ENCODE measurements at regions not wholly inside any gene's neighbourhood (a gene's known extent, or its start where the extent isn't known, plus 50 kb on each side); places are given as distances from the start of the nearest gene placed in this dataset.

DNA sequence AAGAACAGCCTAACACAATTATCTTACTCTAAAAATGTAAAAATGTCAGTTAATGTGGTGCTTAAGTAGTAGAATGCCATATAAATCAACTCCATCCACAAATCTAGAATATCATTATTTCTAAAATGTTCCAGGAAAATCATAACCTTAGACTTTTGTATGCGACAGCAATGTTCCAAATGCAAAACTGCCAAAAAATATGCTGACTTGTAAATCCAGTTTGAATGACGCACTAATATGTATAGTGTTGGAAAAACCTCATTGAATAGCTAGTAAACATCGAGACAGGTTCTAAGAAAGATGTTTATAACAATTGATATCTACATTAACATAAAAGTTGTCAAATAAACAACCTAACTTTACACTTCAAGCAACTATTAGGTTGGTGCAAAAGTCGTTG lies 469.1 kb upstream of the PRICKLE1 start:
- Histone ChIP-seq H3K9ac (ENCODE audit: low read depth in 1 of 2, low read length in 2 of 2) (no peak overlapping the region), H3K36me3 (ENCODE audit: control insufficient read depth in 4 of 4, insufficient read depth in 3 of 4, low read depth in 1 of 4, low read length in 3 of 4) (no peaks in the 10 kb centered on the region), H3K4me1 (ENCODE audit: control insufficient read depth in 4 of 4, insufficient read depth in 4 of 4, low read length in 3 of 4) (no peaks in the 10 kb centered on the region), H3K4me3 (ENCODE audit: low read depth in 1 of 3, low read length in 3 of 3) (no peak overlapping the region), H3K9me3 (ENCODE audit: control insufficient read depth in 4 of 4, low read length in 3 of 4) (no peaks in the 10 kb centered on the region), H3K27ac (ENCODE audit: low read depth in 1 of 2, low read length in 2 of 2) (no peak overlapping the region), H3K27me3 (ENCODE audit: control insufficient read depth in 4 of 4, insufficient read depth in 4 of 4, low read length in 3 of 4) (no peaks in the 10 kb centered on the region)
- DNase-seq (ENCODE audit: low spot score) = no peak
- TF ChIP-seq, protein P1, sequence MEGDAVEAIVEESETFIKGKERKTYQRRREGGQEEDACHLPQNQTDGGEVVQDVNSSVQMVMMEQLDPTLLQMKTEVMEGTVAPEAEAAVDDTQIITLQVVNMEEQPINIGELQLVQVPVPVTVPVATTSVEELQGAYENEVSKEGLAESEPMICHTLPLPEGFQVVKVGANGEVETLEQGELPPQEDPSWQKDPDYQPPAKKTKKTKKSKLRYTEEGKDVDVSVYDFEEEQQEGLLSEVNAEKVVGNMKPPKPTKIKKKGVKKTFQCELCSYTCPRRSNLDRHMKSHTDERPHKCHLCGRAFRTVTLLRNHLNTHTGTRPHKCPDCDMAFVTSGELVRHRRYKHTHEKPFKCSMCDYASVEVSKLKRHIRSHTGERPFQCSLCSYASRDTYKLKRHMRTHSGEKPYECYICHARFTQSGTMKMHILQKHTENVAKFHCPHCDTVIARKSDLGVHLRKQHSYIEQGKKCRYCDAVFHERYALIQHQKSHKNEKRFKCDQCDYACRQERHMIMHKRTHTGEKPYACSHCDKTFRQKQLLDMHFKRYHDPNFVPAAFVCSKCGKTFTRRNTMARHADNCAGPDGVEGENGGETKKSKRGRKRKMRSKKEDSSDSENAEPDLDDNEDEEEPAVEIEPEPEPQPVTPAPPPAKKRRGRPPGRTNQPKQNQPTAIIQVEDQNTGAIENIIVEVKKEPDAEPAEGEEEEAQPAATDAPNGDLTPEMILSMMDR (IDR thresholded peaks at IDR 0.05; ENCODE audit: low read depth, low read length, missing input control) = no peak
- TF ChIP-seq, protein P2, sequence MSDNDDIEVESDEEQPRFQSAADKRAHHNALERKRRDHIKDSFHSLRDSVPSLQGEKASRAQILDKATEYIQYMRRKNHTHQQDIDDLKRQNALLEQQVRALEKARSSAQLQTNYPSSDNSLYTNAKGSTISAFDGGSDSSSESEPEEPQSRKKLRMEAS (IDR thresholded peaks at IDR 0.05) = no peak
- TF ChIP-seq EGR1 (IDR thresholded peaks at IDR 0.05; ENCODE audit: low read depth in 2 of 2) (no peak), SP1 (IDR thresholded peaks at IDR 0.05) (no peak), HNF4A (conservative IDR thresholded peaks at IDR 0.05) (no peak), JUND (IDR thresholded peaks at IDR 0.05) (no peak), RAD21 (IDR thresholded peaks at IDR 0.05) (no peak), FOXA2 (IDR thresholded peaks at IDR 0.05) (no peak), FOXA1 (IDR thresholded peaks at IDR 0.05) (no peak), NR2F2 (IDR thresholded peaks at IDR 0.05) (no peak), TAF1 (conservative IDR thresholded peaks at IDR 0.05) (no peak), YY1 (IDR thresholded peaks at IDR 0.05) (no peak), GABPA (IDR thresholded peaks at IDR 0.05 in 1 of 2, conservative IDR thresholded peaks at IDR 0.05 in 1 of 2) (no peak)
- TF ChIP-seq, protein P3, sequence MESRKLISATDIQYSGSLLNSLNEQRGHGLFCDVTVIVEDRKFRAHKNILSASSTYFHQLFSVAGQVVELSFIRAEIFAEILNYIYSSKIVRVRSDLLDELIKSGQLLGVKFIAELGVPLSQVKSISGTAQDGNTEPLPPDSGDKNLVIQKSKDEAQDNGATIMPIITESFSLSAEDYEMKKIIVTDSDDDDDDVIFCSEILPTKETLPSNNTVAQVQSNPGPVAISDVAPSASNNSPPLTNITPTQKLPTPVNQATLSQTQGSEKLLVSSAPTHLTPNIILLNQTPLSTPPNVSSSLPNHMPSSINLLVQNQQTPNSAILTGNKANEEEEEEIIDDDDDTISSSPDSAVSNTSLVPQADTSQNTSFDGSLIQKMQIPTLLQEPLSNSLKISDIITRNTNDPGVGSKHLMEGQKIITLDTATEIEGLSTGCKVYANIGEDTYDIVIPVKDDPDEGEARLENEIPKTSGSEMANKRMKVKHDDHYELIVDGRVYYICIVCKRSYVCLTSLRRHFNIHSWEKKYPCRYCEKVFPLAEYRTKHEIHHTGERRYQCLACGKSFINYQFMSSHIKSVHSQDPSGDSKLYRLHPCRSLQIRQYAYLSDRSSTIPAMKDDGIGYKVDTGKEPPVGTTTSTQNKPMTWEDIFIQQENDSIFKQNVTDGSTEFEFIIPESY (IDR thresholded peaks at IDR 0.05) = no peak
- TF ChIP-seq, protein P4, sequence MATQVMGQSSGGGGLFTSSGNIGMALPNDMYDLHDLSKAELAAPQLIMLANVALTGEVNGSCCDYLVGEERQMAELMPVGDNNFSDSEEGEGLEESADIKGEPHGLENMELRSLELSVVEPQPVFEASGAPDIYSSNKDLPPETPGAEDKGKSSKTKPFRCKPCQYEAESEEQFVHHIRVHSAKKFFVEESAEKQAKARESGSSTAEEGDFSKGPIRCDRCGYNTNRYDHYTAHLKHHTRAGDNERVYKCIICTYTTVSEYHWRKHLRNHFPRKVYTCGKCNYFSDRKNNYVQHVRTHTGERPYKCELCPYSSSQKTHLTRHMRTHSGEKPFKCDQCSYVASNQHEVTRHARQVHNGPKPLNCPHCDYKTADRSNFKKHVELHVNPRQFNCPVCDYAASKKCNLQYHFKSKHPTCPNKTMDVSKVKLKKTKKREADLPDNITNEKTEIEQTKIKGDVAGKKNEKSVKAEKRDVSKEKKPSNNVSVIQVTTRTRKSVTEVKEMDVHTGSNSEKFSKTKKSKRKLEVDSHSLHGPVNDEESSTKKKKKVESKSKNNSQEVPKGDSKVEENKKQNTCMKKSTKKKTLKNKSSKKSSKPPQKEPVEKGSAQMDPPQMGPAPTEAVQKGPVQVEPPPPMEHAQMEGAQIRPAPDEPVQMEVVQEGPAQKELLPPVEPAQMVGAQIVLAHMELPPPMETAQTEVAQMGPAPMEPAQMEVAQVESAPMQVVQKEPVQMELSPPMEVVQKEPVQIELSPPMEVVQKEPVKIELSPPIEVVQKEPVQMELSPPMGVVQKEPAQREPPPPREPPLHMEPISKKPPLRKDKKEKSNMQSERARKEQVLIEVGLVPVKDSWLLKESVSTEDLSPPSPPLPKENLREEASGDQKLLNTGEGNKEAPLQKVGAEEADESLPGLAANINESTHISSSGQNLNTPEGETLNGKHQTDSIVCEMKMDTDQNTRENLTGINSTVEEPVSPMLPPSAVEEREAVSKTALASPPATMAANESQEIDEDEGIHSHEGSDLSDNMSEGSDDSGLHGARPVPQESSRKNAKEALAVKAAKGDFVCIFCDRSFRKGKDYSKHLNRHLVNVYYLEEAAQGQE (IDR thresholded peaks at IDR 0.05) = no peak
- TF ChIP-seq, protein P5, sequence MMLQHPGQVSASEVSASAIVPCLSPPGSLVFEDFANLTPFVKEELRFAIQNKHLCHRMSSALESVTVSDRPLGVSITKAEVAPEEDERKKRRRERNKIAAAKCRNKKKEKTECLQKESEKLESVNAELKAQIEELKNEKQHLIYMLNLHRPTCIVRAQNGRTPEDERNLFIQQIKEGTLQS (IDR thresholded peaks at IDR 0.05) = no peak
- 82% methylated on average over 4 of the region's 4 CpGs for WGBS

DNA sequence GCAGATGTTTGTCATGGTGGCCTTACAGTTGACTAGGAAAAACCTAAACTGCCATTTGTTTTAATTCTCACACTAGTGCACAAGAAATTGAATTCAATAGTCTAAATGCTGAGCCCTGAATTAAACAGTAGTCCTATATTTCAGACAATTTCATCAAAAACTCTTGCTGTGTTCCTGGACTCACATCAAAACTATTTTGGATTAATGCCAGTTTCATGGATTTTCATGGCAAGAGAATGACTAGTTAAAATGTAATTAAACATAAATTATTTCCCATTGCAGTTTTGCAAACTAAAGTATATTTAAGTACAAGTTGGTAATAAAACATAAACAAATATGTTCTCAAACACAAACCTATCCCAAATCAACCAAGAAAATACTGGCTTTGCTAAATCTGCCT lies 468.0 kb upstream of the PRICKLE1 start:
- Histone ChIP-seq H3K27me3 (ENCODE audit: control insufficient read depth in 4 of 4, insufficient read depth in 4 of 4, low read length in 3 of 4) (no peaks in the 10 kb centered on the region), H3K9me3 (ENCODE audit: control insufficient read depth in 4 of 4, low read length in 3 of 4) (no peaks in the 10 kb centered on the region), H3K36me3 (ENCODE audit: control insufficient read depth in 4 of 4, insufficient read depth in 3 of 4, low read depth in 1 of 4, low read length in 3 of 4) (no peaks in the 10 kb centered on the region), H3K4me3 (ENCODE audit: low read depth in 1 of 3, low read length in 3 of 3) (no peak overlapping the region), H3K27ac (ENCODE audit: low read depth in 1 of 2, low read length in 2 of 2) (no peak overlapping the region), H3K4me1 (ENCODE audit: control insufficient read depth in 4 of 4, insufficient read depth in 4 of 4, low read length in 3 of 4) (no peaks in the 10 kb centered on the region), H3K9ac (ENCODE audit: low read depth in 1 of 2, low read length in 2 of 2) (no peak overlapping the region)
- DNase-seq (ENCODE audit: low spot score) = no peak
- TF ChIP-seq GABPA (IDR thresholded peaks at IDR 0.05 in 1 of 2, conservative IDR thresholded peaks at IDR 0.05 in 1 of 2) (no peak), FOXA1 (IDR thresholded peaks at IDR 0.05) (no peak), HNF4G (IDR thresholded peaks at IDR 0.05) (no peak), HNF4A (conservative IDR thresholded peaks at IDR 0.05) (no peak), RAD21 (IDR thresholded peaks at IDR 0.05) (no peak), RXRA (IDR thresholded peaks at IDR 0.05) (no peak), FOXA2 (IDR thresholded peaks at IDR 0.05) (no peak), YY1 (IDR thresholded peaks at IDR 0.05) (no peak), SP1 (IDR thresholded peaks at IDR 0.05) (no peak)
- TF ChIP-seq, protein P3 (IDR thresholded peaks at IDR 0.05) = no peak
- TF ChIP-seq, protein P4 (IDR thresholded peaks at IDR 0.05) = no peak
- TF ChIP-seq, protein P2 (IDR thresholded peaks at IDR 0.05) = no peak

All from liver (tissue), 8 donors.